ENCODE measurements at regions not wholly inside any gene's neighbourhood (a gene's known extent, or its start where the extent isn't known, plus 50 kb on each side); places are given as distances from the start of the nearest gene placed in this dataset.

GRCh38 chr12:67019070-67019469 lies 250.1 kb upstream of the CAND1 start:
- Histone ChIP-seq H3K9ac (ENCODE audit: insufficient read depth in 1 of 2, low read depth in 2 of 2, low read length in 2 of 2) (no peak overlapping the region), H3K79me2 (ENCODE audit: control insufficient read depth, insufficient read depth, low read length) (no peaks in the 10 kb centered on the region), H3K9me3 (replicated peaks; ENCODE audit: control insufficient read depth, insufficient read depth, low read depth, low read length) (no peaks in the 10 kb centered on the region), H3K9me1 (ENCODE audit: control insufficient read depth, insufficient read depth, low read length) (no peaks in the 10 kb centered on the region), H4K20me1 (replicated peaks; ENCODE audit: control insufficient read depth, insufficient read depth, low read length) (no peaks in the 10 kb centered on the region), H3K27ac (ENCODE audit: extremely low read depth, low read depth, low read length) (no peak overlapping the region), H3K4me2 (ENCODE audit: insufficient read depth, low read length) (no peak overlapping the region), H3K4me1 (replicated peaks in 1 of 2; ENCODE audit: control insufficient read depth in 2 of 2, insufficient read depth in 2 of 2, low read length in 2 of 2) (no peaks in the 10 kb centered on the region), H3K36me3 (ENCODE audit: control insufficient read depth, insufficient read depth, low read length) (no peaks in the 10 kb centered on the region), H3K4me3 (no peak overlapping the region), H3K27me3 (ENCODE audit: control insufficient read depth in 2 of 2, insufficient read depth in 2 of 2, low read length in 2 of 2) (no peaks in the 10 kb centered on the region), H2AFZ (ENCODE audit: low read depth, low read length) (no peak overlapping the region)
- 13% methylated on average over 10 of the region's 10 CpGs for WGBS (ENCODE audit: insufficient coverage, low coverage, missing lambda C conversion rate)
- POLR2A ChIA-PET: interaction anchor here (0.8 kb wide), 1 partner anchor 76 kb away, joined by 3 read pairs; no protein-coding TSS in a partner anchor
- BruUV-seq (replicated peaks): no TSS peak
- intact Hi-C loops (cut with micrococcal nuclease) (no loop called here), in situ Hi-C loops (cut with MboI) (no loop called here)
- TF ChIP-seq RERE (CRISPR knock-in tag; IDR thresholded peaks at IDR 0.05; ENCODE audit: borderline replicate concordance): no peak
- no peak for TF ChIP-seq SNIP1 (IDR thresholded peaks at IDR 0.05; ENCODE audit: low read depth)
- TF ChIP-seq ZNF584 (CRISPR knock-in tag; IDR thresholded peaks at IDR 0.05; ENCODE audit: low read depth): no peak
- no peak for TF ChIP-seq CBX8 (IDR thresholded peaks at IDR 0.05; ENCODE audit: borderline replicate concordance, extremely low read depth, low read depth, low read length, poor library complexity, severe bottlenecking)
- TF ChIP-seq WHSC1 (IDR thresholded peaks at IDR 0.05; ENCODE audit: low read length): no peak
- TF ChIP-seq CBFA2T2 (conservative IDR thresholded peaks at IDR 0.05): no peak
- FAIRE-seq (no peak), ATAC-seq (no peak), DNase-seq (ENCODE audit: extremely low read depth in 1 of 4, low spot score in 3 of 4) (no peak)
- CTCF ChIA-PET (ENCODE audit: low intra/inter-chr PET ratio): no interaction called here

Data from K562 (cell line).